ENCODE measurements at regions not wholly inside any gene's neighbourhood (a gene's known extent, or its start where the extent isn't known, plus 50 kb on each side); places are given as distances from the start of the nearest gene placed in this dataset.
A peak's percentile ranks its signal among the peaks of the same experiment; 100 is the strongest.

DNA sequence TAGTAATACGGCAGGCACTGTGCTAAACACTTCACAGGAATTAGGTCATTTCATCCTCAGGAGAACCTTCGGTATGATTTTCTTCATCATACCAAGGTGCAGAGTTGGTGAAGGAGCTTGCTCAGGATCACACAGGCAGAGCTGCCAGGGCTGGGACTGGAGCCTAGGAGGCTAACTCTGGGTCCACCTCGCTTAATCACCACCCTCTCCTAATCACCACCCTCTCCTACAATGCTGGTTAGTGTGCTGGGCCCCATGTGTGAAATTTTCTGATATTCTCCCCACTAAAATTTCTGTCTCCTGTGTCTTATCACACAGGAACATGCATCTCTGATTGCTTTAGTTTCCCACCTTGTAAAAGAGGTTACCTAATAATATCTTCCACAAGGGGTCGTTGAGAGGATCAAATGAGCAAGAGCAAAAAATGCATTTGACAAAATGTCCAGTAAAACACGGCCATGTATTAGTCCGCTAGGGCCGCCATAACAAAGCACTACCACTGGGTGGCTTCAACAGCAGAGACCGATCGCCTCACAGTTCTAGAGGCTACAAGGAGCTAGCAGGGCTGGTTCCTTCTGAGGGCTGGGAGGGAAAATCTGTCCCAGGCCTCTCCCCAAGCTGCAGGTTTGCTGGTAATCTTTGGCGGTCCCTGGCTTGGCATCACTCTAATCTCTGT lies 128.2 kb upstream of the NFIB start:
- Histone ChIP-seq H3K4me3 (no peak overlapping the region), H3K79me2 (ENCODE audit: control insufficient read depth, insufficient read depth, low read length) (no peaks in the 10 kb centered on the region), H3K27me3 (ENCODE audit: control insufficient read depth in 2 of 2, insufficient read depth in 2 of 2, low read length in 2 of 2) (no peaks in the 10 kb centered on the region), H3K4me1 (replicated peaks in 1 of 2; ENCODE audit: control insufficient read depth in 2 of 2, insufficient read depth in 2 of 2, low read length in 2 of 2) (peaks cover 0 to 7% of the 10 kb centered on the region in 2 experiments; a peak in 3 of 5 replicates), H4K20me1 (replicated peaks; ENCODE audit: control insufficient read depth, insufficient read depth, low read length) (no peaks in the 10 kb centered on the region), H3K4me2 (ENCODE audit: insufficient read depth, low read length) (peak overlapping the region; percentile 10; the same call in 1 of the 2 replicates), H2AFZ (ENCODE audit: low read depth, low read length) (peak overlapping the region; percentile 60; the same call in 1 of the 2 replicates), H3K9ac (ENCODE audit: insufficient read depth in 1 of 2, low read depth in 2 of 2, low read length in 2 of 2) (no peak overlapping the region), H3K36me3 (ENCODE audit: control insufficient read depth, insufficient read depth, low read length) (no peaks in the 10 kb centered on the region), H3K9me3 (replicated peaks; ENCODE audit: control insufficient read depth, insufficient read depth, low read depth, low read length) (no peaks in the 10 kb centered on the region), H3K9me1 (ENCODE audit: control insufficient read depth, insufficient read depth, low read length) (no peaks in the 10 kb centered on the region), H3K27ac (ENCODE audit: extremely low read depth, low read depth, low read length) (no peak overlapping the region)
- CTCF ChIA-PET (ENCODE audit: low intra/inter-chr PET ratio), result interaction anchor here (1.0 kb wide), 1 partner anchor 326 kb away, joined by 3 read pairs; no protein-coding TSS in a partner anchor
- BruUV-seq (replicated peaks), result no TSS peak
- FAIRE-seq, result peak; percentile 80
- WGBS (ENCODE audit: insufficient coverage, low coverage, missing lambda C conversion rate), result 24% methylated on average over 10 of the region's 10 CpGs
- POLR2A ChIA-PET, result no interaction called here
- intact Hi-C loops (cut with micrococcal nuclease) (no loop called here), in situ Hi-C loops (cut with MboI) (loop anchor here (10.0 to 25.0 kb wide), 3 partner anchors 323 to 1005 kb away; no protein-coding TSS in a partner anchor)
- ATAC-seq, result peak; percentile 100
- DNase-seq (ENCODE audit: extremely low read depth in 1 of 4, low spot score in 3 of 4), result peak; percentile 31 to 78 (median 46)
- TF ChIP-seq TAL1 (IDR thresholded peaks at IDR 0.05) (no peak), HCFC1 (IDR thresholded peaks at IDR 0.05; ENCODE audit: low read depth, low read length) (no peak), TAF15 (IDR thresholded peaks at IDR 0.05; ENCODE audit: low read depth, low read length) (no peak), DPF2 (IDR thresholded peaks at IDR 0.05) (no peak)
- TF ChIP-seq, protein P1, sequence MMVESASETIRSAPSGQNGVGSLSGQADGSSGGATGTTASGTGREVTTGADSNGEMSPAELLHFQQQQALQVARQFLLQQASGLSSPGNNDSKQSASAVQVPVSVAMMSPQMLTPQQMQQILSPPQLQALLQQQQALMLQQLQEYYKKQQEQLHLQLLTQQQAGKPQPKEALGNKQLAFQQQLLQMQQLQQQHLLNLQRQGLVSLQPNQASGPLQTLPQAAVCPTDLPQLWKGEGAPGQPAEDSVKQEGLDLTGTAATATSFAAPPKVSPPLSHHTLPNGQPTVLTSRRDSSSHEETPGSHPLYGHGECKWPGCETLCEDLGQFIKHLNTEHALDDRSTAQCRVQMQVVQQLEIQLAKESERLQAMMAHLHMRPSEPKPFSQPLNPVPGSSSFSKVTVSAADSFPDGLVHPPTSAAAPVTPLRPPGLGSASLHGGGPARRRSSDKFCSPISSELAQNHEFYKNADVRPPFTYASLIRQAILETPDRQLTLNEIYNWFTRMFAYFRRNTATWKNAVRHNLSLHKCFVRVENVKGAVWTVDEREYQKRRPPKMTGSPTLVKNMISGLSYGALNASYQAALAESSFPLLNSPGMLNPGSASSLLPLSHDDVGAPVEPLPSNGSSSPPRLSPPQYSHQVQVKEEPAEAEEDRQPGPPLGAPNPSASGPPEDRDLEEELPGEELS (CRISPR knock-in tag; IDR thresholded peaks at IDR 0.05; ENCODE audit: borderline replicate concordance), result no peak
- TF ChIP-seq, protein P2, sequence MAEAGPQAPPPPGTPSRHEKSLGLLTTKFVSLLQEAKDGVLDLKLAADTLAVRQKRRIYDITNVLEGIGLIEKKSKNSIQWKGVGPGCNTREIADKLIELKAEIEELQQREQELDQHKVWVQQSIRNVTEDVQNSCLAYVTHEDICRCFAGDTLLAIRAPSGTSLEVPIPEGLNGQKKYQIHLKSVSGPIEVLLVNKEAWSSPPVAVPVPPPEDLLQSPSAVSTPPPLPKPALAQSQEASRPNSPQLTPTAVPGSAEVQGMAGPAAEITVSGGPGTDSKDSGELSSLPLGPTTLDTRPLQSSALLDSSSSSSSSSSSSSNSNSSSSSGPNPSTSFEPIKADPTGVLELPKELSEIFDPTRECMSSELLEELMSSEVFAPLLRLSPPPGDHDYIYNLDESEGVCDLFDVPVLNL (CRISPR knock-in tag; IDR thresholded peaks at IDR 0.05; ENCODE audit: low read depth), result no peak
- TF ChIP-seq, protein P3, sequence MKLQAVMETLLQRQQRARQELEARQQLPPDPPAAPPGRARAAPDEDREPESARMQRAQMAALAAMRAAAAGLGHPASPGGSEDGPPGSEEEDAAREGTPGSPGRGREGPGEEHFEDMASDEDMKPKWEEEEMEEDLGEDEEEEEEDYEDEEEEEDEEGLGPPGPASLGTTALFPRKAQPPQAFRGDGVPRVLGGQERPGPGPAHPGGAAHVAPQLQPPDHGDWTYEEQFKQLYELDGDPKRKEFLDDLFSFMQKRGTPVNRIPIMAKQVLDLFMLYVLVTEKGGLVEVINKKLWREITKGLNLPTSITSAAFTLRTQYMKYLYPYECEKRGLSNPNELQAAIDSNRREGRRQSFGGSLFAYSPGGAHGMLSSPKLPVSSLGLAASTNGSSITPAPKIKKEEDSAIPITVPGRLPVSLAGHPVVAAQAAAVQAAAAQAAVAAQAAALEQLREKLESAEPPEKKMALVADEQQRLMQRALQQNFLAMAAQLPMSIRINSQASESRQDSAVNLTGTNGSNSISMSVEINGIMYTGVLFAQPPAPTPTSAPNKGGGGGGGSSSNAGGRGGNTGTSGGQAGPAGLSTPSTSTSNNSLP (IDR thresholded peaks at IDR 0.05; ENCODE audit: borderline replicate concordance, low read depth, low read length), result 0 out of 2 replicates have a peak, but pooled peaks have one; percentile 31
- TF ChIP-seq, protein P4, sequence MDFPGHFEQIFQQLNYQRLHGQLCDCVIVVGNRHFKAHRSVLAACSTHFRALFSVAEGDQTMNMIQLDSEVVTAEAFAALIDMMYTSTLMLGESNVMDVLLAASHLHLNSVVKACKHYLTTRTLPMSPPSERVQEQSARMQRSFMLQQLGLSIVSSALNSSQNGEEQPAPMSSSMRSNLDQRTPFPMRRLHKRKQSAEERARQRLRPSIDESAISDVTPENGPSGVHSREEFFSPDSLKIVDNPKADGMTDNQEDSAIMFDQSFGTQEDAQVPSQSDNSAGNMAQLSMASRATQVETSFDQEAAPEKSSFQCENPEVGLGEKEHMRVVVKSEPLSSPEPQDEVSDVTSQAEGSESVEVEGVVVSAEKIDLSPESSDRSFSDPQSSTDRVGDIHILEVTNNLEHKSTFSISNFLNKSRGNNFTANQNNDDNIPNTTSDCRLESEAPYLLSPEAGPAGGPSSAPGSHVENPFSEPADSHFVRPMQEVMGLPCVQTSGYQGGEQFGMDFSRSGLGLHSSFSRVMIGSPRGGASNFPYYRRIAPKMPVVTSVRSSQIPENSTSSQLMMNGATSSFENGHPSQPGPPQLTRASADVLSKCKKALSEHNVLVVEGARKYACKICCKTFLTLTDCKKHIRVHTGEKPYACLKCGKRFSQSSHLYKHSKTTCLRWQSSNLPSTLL (IDR thresholded peaks at IDR 0.05), result no peak

Data from K562 (cell line).